ENCODE measurements at regions not wholly inside any gene's neighbourhood (a gene's known extent, or its start where the extent isn't known, plus 50 kb on each side); places are given as distances from the start of the nearest gene placed in this dataset.

GRCh38 chr14:100981809-100982208 is 78.3 kb upstream of the RTL1 start:
- H3K36me3 ChIP-seq (ENCODE audit: control insufficient read depth, insufficient read depth, low read length) = no peaks in the 10 kb centered on the region
- no peak for DNase-seq (ENCODE audit: extremely low read depth, insufficient read length)
- H3K4me3 ChIP-seq (replicated peaks; ENCODE audit: low read depth, low read length) = no peak overlapping the region
- TF ChIP-seq CTCF (IDR thresholded peaks at IDR 0.05; ENCODE audit: insufficient read depth, low read length, poor library complexity, severe bottlenecking) = no peak
- no peaks in the 10 kb centered on the region for H3K27me3 ChIP-seq (replicated peaks; ENCODE audit: control insufficient read depth, insufficient read depth, low read length)

DNA sequence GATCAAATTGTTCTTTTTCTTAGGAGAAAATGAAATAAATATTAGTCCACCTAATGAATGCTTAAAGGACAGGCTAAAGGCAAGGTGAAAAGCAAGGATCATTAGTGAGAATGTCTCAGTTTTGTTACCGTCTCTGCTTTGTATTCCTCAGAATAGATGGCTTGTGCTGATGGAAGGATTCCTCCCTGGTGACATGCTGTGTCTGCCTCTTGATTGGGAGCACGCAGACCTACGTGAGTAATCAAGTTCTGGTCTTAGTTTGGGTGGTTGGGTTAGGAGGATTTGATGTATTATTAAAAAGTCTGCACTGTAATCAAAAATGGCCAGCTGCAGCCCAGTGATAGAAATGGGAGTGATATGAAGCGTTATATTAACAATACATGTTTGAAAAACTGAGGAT is 78.8 kb upstream of the RTL1 start:
- no peaks in the 10 kb centered on the region for H3K36me3 ChIP-seq (ENCODE audit: control insufficient read depth, insufficient read depth, low read length)
- no peak overlapping the region for H3K4me3 ChIP-seq (replicated peaks; ENCODE audit: low read depth, low read length)
- H3K27me3 ChIP-seq (replicated peaks; ENCODE audit: control insufficient read depth, insufficient read depth, low read length) = no peaks in the 10 kb centered on the region
- no peak for DNase-seq (ENCODE audit: extremely low read depth, insufficient read length)
- no peak for TF ChIP-seq CTCF (IDR thresholded peaks at IDR 0.05; ENCODE audit: insufficient read depth, low read length, poor library complexity, severe bottlenecking)

- no peak for DNase-seq (ENCODE audit: extremely low read depth, insufficient read length)
- H3K4me3 ChIP-seq (replicated peaks; ENCODE audit: low read depth, low read length) = no peak overlapping the region
Measured at GRCh38 chr14:100982762-100983161, 79.2 kb upstream of the RTL1 start.

GRCh38 chr14:100983710-100984109 is 80.2 kb upstream of the RTL1 start:
- no peak for TF ChIP-seq CTCF (IDR thresholded peaks at IDR 0.05; ENCODE audit: insufficient read depth, low read length, poor library complexity, severe bottlenecking)
- no peak for DNase-seq (ENCODE audit: extremely low read depth, insufficient read length)
- H3K36me3 ChIP-seq (ENCODE audit: control insufficient read depth, insufficient read depth, low read length) = no peaks in the 10 kb centered on the region
- H3K27me3 ChIP-seq (replicated peaks; ENCODE audit: control insufficient read depth, insufficient read depth, low read length) = no peaks in the 10 kb centered on the region
- no peak overlapping the region for H3K4me3 ChIP-seq (replicated peaks; ENCODE audit: low read depth, low read length)

More at GRCh38 chr14:100982762-100983161, 79.2 kb upstream of the RTL1 start:
- H3K36me3 ChIP-seq (ENCODE audit: control insufficient read depth, insufficient read depth, low read length) = no peaks in the 10 kb centered on the region
- no peak for TF ChIP-seq CTCF (IDR thresholded peaks at IDR 0.05; ENCODE audit: insufficient read depth, low read length, poor library complexity, severe bottlenecking)
- no peaks in the 10 kb centered on the region for H3K27me3 ChIP-seq (replicated peaks; ENCODE audit: control insufficient read depth, insufficient read depth, low read length)

DNA sequence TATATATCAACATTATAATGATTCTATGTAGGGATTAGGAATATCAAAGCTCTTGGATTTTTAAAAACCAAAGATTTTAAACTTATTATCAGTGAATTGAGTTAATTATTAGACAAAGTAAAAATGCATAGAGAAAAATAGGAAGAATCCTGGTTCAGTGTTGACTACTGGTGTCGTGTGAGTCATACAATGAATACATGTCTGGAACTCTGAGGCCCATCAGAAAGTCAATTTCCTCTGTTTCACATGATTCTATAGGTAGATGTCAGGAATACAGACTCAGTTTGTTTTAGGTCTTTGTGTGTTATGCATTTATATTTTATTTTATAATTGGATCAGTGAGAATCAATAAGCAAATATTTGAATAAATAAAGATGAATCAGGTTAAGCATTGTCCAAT is 84.5 kb upstream of the RTL1 start:
- DNase-seq (ENCODE audit: extremely low read depth, insufficient read length) = no peak
- TF ChIP-seq CTCF (IDR thresholded peaks at IDR 0.05; ENCODE audit: insufficient read depth, low read length, poor library complexity, severe bottlenecking) = no peak
- Histone ChIP-seq H3K4me3 (replicated peaks; ENCODE audit: low read depth, low read length) (no peak overlapping the region), H3K27me3 (replicated peaks; ENCODE audit: control insufficient read depth, insufficient read depth, low read length) (no peaks in the 10 kb centered on the region), H3K36me3 (ENCODE audit: control insufficient read depth, insufficient read depth, low read length) (no peaks in the 10 kb centered on the region)

- DNase-seq (ENCODE audit: extremely low read depth, insufficient read length) = no peak
- H3K4me3 ChIP-seq (replicated peaks; ENCODE audit: low read depth, low read length) = no peak overlapping the region
- no peaks in the 10 kb centered on the region for H3K36me3 ChIP-seq (ENCODE audit: control insufficient read depth, insufficient read depth, low read length)
- no peaks in the 10 kb centered on the region for H3K27me3 ChIP-seq (replicated peaks; ENCODE audit: control insufficient read depth, insufficient read depth, low read length)
- TF ChIP-seq CTCF (IDR thresholded peaks at IDR 0.05; ENCODE audit: insufficient read depth, low read length, poor library complexity, severe bottlenecking) = no peak
Measured at GRCh38 chr14:100988411-100988900, 84.9 kb upstream of the RTL1 start.
